SK-N-SH (cell line): ENCODE measurements at regions not wholly inside any gene's neighbourhood (a gene's known extent, or its start where the extent isn't known, plus 50 kb on each side); places are given as distances from the start of the nearest gene placed in this dataset.

ENCODE experiments used
- CHD2 ChIP-seq: fragments of 150-350 bp; IDR thresholded peaks from 2 replicates; pipeline ENCODE4 v1.6.1; 2018; ENCODE audit warnings: low read length; ENCODE audit not compliant: partially characterized antibody
- FOXM1 ChIP-seq: IDR thresholded peaks from 2 replicates; pipeline ENCODE4 v1.4.0; 2012; ENCODE audit warnings: low read depth, mild to moderate bottlenecking
- JUND ChIP-seq: IDR thresholded peaks from 2 replicates; pipeline ENCODE4 v1.4.0; 2012
- POLR2AphosphoS5 ChIP-seq: IDR thresholded peaks from 2 replicates; pipeline ENCODE4 v1.6.1; 2012; ENCODE audit warnings: low read depth, low read length
- RFX5 ChIP-seq: IDR thresholded peaks from 2 replicates; pipeline ENCODE4 v1.6.1; 2012; ENCODE audit warnings: mild to moderate bottlenecking, improper control_type of control experiment, low read length
- RXRA ChIP-seq: IDR thresholded peaks from 2 replicates; pipeline ENCODE4 v1.4.0; 2012; ENCODE audit warnings: low read depth, mild to moderate bottlenecking, borderline replicate concordance
- TAF1 ChIP-seq: IDR thresholded peaks from 2 replicates; pipeline ENCODE4 v1.6.1; 2012; ENCODE audit warnings: low read depth, mild to moderate bottlenecking, low read length, moderate library complexity, borderline replicate concordance
- TF ChIP-seq, protein P1 (sequence below): fragments of 200-600 bp; sonication (generic); IDR thresholded peaks from 2 replicates; pipeline ENCODE4 v1.6.1; 2017; ENCODE audit warnings: antibody characterized with exemption, mild to moderate bottlenecking, moderate library complexity
- TF ChIP-seq, protein P2 (sequence below): IDR thresholded peaks from 2 replicates; pipeline ENCODE4 v1.4.0; 2012; ENCODE audit warnings: low read depth, borderline replicate concordance
- TF ChIP-seq, protein P3 (sequence below): IDR thresholded peaks from 2 replicates; pipeline ENCODE4; 2012

DNA sequence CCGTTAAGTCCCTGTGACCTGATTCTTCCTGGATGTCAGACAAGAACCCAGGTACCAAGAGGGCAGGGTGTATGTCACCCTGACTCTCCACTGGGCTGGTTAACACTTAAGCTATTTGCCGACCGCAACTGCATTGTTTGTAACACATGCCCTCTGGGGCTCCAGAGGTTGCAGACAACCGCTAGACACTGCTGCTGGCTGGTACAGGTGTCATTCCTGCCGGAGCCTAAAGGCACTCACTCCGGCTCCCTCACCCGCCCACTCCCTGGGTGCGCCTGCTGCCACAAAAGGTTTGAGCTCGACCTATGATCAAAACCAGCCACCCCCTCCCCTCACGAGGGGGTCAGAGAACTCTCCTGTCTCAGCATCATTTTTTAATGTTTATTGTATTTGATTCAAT is 208.2 kb downstream of the FAT4 start:
- TF ChIP-seq, protein P1, sequence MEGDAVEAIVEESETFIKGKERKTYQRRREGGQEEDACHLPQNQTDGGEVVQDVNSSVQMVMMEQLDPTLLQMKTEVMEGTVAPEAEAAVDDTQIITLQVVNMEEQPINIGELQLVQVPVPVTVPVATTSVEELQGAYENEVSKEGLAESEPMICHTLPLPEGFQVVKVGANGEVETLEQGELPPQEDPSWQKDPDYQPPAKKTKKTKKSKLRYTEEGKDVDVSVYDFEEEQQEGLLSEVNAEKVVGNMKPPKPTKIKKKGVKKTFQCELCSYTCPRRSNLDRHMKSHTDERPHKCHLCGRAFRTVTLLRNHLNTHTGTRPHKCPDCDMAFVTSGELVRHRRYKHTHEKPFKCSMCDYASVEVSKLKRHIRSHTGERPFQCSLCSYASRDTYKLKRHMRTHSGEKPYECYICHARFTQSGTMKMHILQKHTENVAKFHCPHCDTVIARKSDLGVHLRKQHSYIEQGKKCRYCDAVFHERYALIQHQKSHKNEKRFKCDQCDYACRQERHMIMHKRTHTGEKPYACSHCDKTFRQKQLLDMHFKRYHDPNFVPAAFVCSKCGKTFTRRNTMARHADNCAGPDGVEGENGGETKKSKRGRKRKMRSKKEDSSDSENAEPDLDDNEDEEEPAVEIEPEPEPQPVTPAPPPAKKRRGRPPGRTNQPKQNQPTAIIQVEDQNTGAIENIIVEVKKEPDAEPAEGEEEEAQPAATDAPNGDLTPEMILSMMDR, result no peak
- TF ChIP-seq, protein P2, sequence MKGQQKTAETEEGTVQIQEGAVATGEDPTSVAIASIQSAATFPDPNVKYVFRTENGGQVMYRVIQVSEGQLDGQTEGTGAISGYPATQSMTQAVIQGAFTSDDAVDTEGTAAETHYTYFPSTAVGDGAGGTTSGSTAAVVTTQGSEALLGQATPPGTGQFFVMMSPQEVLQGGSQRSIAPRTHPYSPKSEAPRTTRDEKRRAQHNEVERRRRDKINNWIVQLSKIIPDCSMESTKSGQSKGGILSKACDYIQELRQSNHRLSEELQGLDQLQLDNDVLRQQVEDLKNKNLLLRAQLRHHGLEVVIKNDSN, result no peak
- TF ChIP-seq RXRA (no peak), CHD2 (no peak), TAF1 (no peak), RFX5 (no peak), JUND (no peak), POLR2AphosphoS5 (no peak), FOXM1 (no peak)
- TF ChIP-seq, protein P3, sequence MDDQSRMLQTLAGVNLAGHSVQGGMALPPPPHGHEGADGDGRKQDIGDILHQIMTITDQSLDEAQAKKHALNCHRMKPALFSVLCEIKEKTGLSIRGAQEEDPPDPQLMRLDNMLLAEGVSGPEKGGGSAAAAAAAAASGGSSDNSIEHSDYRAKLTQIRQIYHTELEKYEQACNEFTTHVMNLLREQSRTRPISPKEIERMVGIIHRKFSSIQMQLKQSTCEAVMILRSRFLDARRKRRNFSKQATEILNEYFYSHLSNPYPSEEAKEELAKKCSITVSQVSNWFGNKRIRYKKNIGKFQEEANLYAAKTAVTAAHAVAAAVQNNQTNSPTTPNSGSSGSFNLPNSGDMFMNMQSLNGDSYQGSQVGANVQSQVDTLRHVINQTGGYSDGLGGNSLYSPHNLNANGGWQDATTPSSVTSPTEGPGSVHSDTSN, result no peak
